ENCODE measurements at regions not wholly inside any gene's neighbourhood (a gene's known extent, or its start where the extent isn't known, plus 50 kb on each side); places are given as distances from the start of the nearest gene placed in this dataset.
"Not testable (repeated sequence)": the region's sequence is repeated elsewhere in the genome, so short reads cannot be mapped to it uniquely, and the experiment has no call there.

- H3K36me3 ChIP-seq (ENCODE audit: control insufficient read depth, low read length): no peaks in the 10 kb centered on the region
Observed at GRCh38 chr9:82764061-82764668, 298.8 kb downstream of the RASEF start.

GRCh38 chr9:82774707-82775231, 288.2 kb downstream of the RASEF start:
- H3F3A ChIP-seq (ENCODE audit: control insufficient read depth, insufficient read depth); H3K27me3 ChIP-seq (ENCODE audit: control insufficient read depth, low read length); H3K9me2 ChIP-seq (replicated peaks; ENCODE audit: control insufficient read depth, low read length); H3K36me3 ChIP-seq (ENCODE audit: control insufficient read depth, low read length); H3K9me3 ChIP-seq (ENCODE audit: control insufficient read depth, insufficient read depth, low read length); H3K27ac ChIP-seq (ENCODE audit: low read depth, low read length); H4K20me1 ChIP-seq (ENCODE audit: control insufficient read depth, insufficient read depth, low read depth, low read length); H3K4me2 ChIP-seq (ENCODE audit: low read length); H3K4me1 ChIP-seq (ENCODE audit: control insufficient read depth, low read length); H3K79me2 ChIP-seq (ENCODE audit: control insufficient read depth, low read length); H3K4me3 ChIP-seq (ENCODE audit: low read length): not testable (repeated sequence)

More at GRCh38 chr9:82764061-82764668, 298.8 kb downstream of the RASEF start:
- Histone ChIP-seq H3K4me2 (ENCODE audit: low read length) (no peak overlapping the region), H3K9me2 (replicated peaks; ENCODE audit: control insufficient read depth, low read length) (no peaks in the 10 kb centered on the region), H3K4me1 (ENCODE audit: control insufficient read depth, low read length) (no peaks in the 10 kb centered on the region), H3K79me2 (ENCODE audit: control insufficient read depth, low read length) (no peaks in the 10 kb centered on the region), H3F3A (ENCODE audit: control insufficient read depth, insufficient read depth) (no peaks in the 10 kb centered on the region), H3K9me3 (ENCODE audit: control insufficient read depth, insufficient read depth, low read length) (no peaks in the 10 kb centered on the region), H3K27me3 (ENCODE audit: control insufficient read depth, low read length) (no peaks in the 10 kb centered on the region), H4K20me1 (ENCODE audit: control insufficient read depth, insufficient read depth, low read depth, low read length) (no peaks in the 10 kb centered on the region), H3K27ac (ENCODE audit: low read depth, low read length) (no peak overlapping the region), H3K4me3 (ENCODE audit: low read length) (no peak overlapping the region)
- TF ChIP-seq CTCF (IDR thresholded peaks at IDR 0.05; ENCODE audit: low read depth, low read length, poor library complexity, severe bottlenecking): no peak
- TF ChIP-seq EZH2phosphoT487 (IDR thresholded peaks at IDR 0.05; ENCODE audit: borderline replicate concordance, low read length): no peak

GRCh38 chr9:82776508-82776907, 286.4 kb downstream of the RASEF start:
- Histone ChIP-seq H3K4me1 (ENCODE audit: control insufficient read depth, low read length) (no peaks in the 10 kb centered on the region), H4K20me1 (ENCODE audit: control insufficient read depth, insufficient read depth, low read depth, low read length) (no peaks in the 10 kb centered on the region), H3K4me2 (ENCODE audit: low read length) (no peak overlapping the region), H3K36me3 (ENCODE audit: control insufficient read depth, low read length) (no peaks in the 10 kb centered on the region), H3K4me3 (ENCODE audit: low read length) (no peak overlapping the region), H3F3A (ENCODE audit: control insufficient read depth, insufficient read depth) (no peaks in the 10 kb centered on the region), H3K9me2 (replicated peaks; ENCODE audit: control insufficient read depth, low read length) (no peaks in the 10 kb centered on the region), H3K9me3 (ENCODE audit: control insufficient read depth, insufficient read depth, low read length) (peaks cover 5% of the 10 kb centered on the region; the same call in 1 of the 2 replicates), H3K27me3 (ENCODE audit: control insufficient read depth, low read length) (no peaks in the 10 kb centered on the region), H3K27ac (ENCODE audit: low read depth, low read length) (no peak overlapping the region), H3K79me2 (ENCODE audit: control insufficient read depth, low read length) (no peaks in the 10 kb centered on the region)
- TF ChIP-seq CTCF (IDR thresholded peaks at IDR 0.05; ENCODE audit: low read depth, low read length, poor library complexity, severe bottlenecking) (no peak), EZH2phosphoT487 (IDR thresholded peaks at IDR 0.05; ENCODE audit: borderline replicate concordance, low read length) (no peak)

GRCh38 chr9:82777366-82777765, 285.6 kb downstream of the RASEF start:
- no peak for TF ChIP-seq EZH2phosphoT487 (IDR thresholded peaks at IDR 0.05; ENCODE audit: borderline replicate concordance, low read length)
- no peak for TF ChIP-seq CTCF (IDR thresholded peaks at IDR 0.05; ENCODE audit: low read depth, low read length, poor library complexity, severe bottlenecking)
- Histone ChIP-seq H3K27ac (ENCODE audit: low read depth, low read length) (no peak overlapping the region), H3F3A (ENCODE audit: control insufficient read depth, insufficient read depth) (no peaks in the 10 kb centered on the region), H3K9me2 (replicated peaks; ENCODE audit: control insufficient read depth, low read length) (no peaks in the 10 kb centered on the region), H3K27me3 (ENCODE audit: control insufficient read depth, low read length) (no peaks in the 10 kb centered on the region), H3K36me3 (ENCODE audit: control insufficient read depth, low read length) (no peaks in the 10 kb centered on the region), H4K20me1 (ENCODE audit: control insufficient read depth, insufficient read depth, low read depth, low read length) (no peaks in the 10 kb centered on the region), H3K9me3 (ENCODE audit: control insufficient read depth, insufficient read depth, low read length) (peaks cover 5% of the 10 kb centered on the region; the same call in 1 of the 2 replicates), H3K4me2 (ENCODE audit: low read length) (no peak overlapping the region), H3K4me3 (ENCODE audit: low read length) (no peak overlapping the region), H3K4me1 (ENCODE audit: control insufficient read depth, low read length) (no peaks in the 10 kb centered on the region), H3K79me2 (ENCODE audit: control insufficient read depth, low read length) (no peaks in the 10 kb centered on the region)

GRCh38 chr9:82778923-82779322, 284.0 kb downstream of the RASEF start:
- not testable (repeated sequence) for H3K79me2 ChIP-seq (ENCODE audit: control insufficient read depth, low read length); H3K4me3 ChIP-seq (ENCODE audit: low read length); H3K9me2 ChIP-seq (replicated peaks; ENCODE audit: control insufficient read depth, low read length); H3K36me3 ChIP-seq (ENCODE audit: control insufficient read depth, low read length); H3K9me3 ChIP-seq (ENCODE audit: control insufficient read depth, insufficient read depth, low read length); H4K20me1 ChIP-seq (ENCODE audit: control insufficient read depth, insufficient read depth, low read depth, low read length); H3F3A ChIP-seq (ENCODE audit: control insufficient read depth, insufficient read depth); H3K4me1 ChIP-seq (ENCODE audit: control insufficient read depth, low read length); H3K27ac ChIP-seq (ENCODE audit: low read depth, low read length); H3K27me3 ChIP-seq (ENCODE audit: control insufficient read depth, low read length); H3K4me2 ChIP-seq (ENCODE audit: low read length)

Data from DOHH2 (cell line).